Adipocyte (in vitro differentiated cells): ENCODE measurements at regions not wholly inside any gene's neighbourhood (a gene's known extent, or its start where the extent isn't known, plus 50 kb on each side); places are given as distances from the start of the nearest gene placed in this dataset.

Experiments used
- DNase-seq: peaks from one replicate; pipeline ENCODE4 v3.0.0-alpha.2; 2015; ENCODE audit warnings: low read depth
- H3K27me3 ChIP-seq: replicated peaks from 2 replicates; pipeline ENCODE4 v1.7.0; 2013; ENCODE audit warnings: mild to moderate bottlenecking, low read length, moderate library complexity; ENCODE audit not compliant: control insufficient read depth, insufficient read depth
- H3K36me3 ChIP-seq: 2 replicates; pipeline ENCODE4 v1.7.0; 2013; ENCODE audit warnings: low read length, mild to moderate bottlenecking, moderate library complexity; ENCODE audit not compliant: control insufficient read depth, insufficient read depth, severe bottlenecking
- H3K4me1 ChIP-seq: 2 replicates; pipeline ENCODE4 v1.7.0; 2013; ENCODE audit warnings: mild to moderate bottlenecking, low read length, moderate library complexity; ENCODE audit not compliant: control insufficient read depth, insufficient read depth
- H3K4me3 ChIP-seq: 2 replicates; pipeline ENCODE4 v1.7.0; 2013; ENCODE audit warnings: mild to moderate bottlenecking, low read length, moderate library complexity
- H3K9ac ChIP-seq: 2 replicates; pipeline ENCODE4 v1.7.0; 2013; ENCODE audit warnings: mild to moderate bottlenecking, low read length, moderate library complexity
- H3K9me3 ChIP-seq: 2 replicates; pipeline ENCODE4 v1.7.0; 2013; ENCODE audit warnings: mild to moderate bottlenecking, low read length, moderate library complexity; ENCODE audit not compliant: control insufficient read depth

- DNase-seq: no peak
- no peaks in the 10 kb centered on the region for H3K9me3 ChIP-seq
- no peak overlapping the region for H3K4me3 ChIP-seq
- no peaks in the 10 kb centered on the region for H3K27me3 ChIP-seq
- H3K9ac ChIP-seq: no peak overlapping the region
- H3K36me3 ChIP-seq: no peaks in the 10 kb centered on the region
- H3K4me1 ChIP-seq: no peaks in the 10 kb centered on the region
These were observed 360.5 kb downstream of the LIG4 start for GRCh38 chr13:107854880-107855279.

GRCh38 chr13:107852072-107852471 is 363.3 kb downstream of the LIG4 start:
- no peaks in the 10 kb centered on the region for H3K27me3 ChIP-seq
- no peak for DNase-seq

DNA sequence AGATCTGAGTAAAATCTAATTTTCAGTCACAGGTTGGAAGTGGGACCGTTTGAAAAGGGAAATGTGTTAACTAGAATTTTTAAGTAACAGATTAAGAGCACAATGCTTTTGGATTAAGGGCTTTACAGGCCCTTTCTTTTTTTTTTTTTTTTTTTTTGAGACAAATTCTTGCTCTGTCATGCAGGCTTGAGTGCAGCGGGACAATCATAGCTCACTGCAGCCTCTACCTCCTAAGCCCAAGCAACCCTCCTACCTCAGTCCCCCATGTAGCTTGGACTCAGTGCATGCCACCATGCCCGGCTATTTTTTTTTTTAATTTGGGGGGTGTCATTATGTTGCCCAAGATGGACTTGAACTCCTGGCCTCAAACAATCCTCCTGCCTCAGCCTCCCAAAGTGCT is 363.7 kb downstream of the LIG4 start:
- no peak for DNase-seq
- H3K9me3 ChIP-seq: no peaks in the 10 kb centered on the region
- no peaks in the 10 kb centered on the region for H3K36me3 ChIP-seq
- no peak overlapping the region for H3K9ac ChIP-seq
- H3K4me3 ChIP-seq: no peak overlapping the region
- no peaks in the 10 kb centered on the region for H3K27me3 ChIP-seq
- no peaks in the 10 kb centered on the region for H3K4me1 ChIP-seq

More at GRCh38 chr13:107852072-107852471, 363.3 kb downstream of the LIG4 start:
- Histone ChIP-seq H3K4me3 (no peak overlapping the region), H3K4me1 (no peaks in the 10 kb centered on the region), H3K9me3 (no peaks in the 10 kb centered on the region), H3K36me3 (no peaks in the 10 kb centered on the region), H3K9ac (no peak overlapping the region)

DNA sequence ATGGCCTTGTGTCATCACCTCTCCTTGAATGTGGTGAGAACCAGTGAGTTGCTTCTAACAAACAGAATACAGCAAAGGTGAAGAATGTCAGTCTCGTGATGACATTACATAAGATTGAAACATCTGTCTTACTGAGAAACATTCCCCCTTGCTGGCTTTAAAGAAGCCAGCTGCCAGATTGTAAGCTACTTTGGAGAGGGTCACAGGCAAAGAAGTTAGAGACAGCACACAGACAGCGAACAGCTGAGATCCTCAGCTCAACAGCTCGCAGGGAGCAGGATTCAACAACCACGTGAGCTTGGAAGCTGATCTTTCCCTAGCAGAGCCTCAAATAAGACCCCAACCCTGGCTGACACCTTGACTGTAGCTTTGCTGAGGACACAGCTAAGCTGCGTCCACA is 367.9 kb downstream of the LIG4 start:
- DNase-seq: no peak
- H3K9ac ChIP-seq: no peak overlapping the region
- no peaks in the 10 kb centered on the region for H3K36me3 ChIP-seq
- no peak overlapping the region for H3K4me3 ChIP-seq
- no peaks in the 10 kb centered on the region for H3K9me3 ChIP-seq
- H3K4me1 ChIP-seq: no peaks in the 10 kb centered on the region
- no peaks in the 10 kb centered on the region for H3K27me3 ChIP-seq

DNA sequence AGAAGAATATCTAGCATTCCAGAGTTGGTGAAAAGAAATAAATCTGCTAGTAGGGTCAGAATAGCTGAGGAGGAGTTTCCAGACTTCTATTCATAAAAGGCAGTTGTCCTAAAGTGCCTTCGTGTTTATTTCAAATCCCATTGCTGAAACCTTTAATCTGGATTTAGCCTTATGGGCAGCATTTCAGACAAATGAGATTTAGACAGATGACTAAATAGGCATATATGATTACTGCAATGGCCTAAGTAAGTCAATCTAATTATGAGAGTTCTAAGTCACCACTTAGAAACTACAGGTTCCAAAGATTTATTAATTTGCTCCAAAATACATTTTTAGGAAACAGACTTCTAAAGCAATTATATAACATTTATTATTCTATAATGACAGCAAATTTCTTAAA is 368.7 kb downstream of the LIG4 start:
- no peaks in the 10 kb centered on the region for H3K36me3 ChIP-seq
- H3K27me3 ChIP-seq: no peaks in the 10 kb centered on the region
- H3K9me3 ChIP-seq: no peaks in the 10 kb centered on the region
- H3K4me1 ChIP-seq: no peaks in the 10 kb centered on the region
- DNase-seq: no peak
- H3K4me3 ChIP-seq: no peak overlapping the region
- no peak overlapping the region for H3K9ac ChIP-seq

DNA sequence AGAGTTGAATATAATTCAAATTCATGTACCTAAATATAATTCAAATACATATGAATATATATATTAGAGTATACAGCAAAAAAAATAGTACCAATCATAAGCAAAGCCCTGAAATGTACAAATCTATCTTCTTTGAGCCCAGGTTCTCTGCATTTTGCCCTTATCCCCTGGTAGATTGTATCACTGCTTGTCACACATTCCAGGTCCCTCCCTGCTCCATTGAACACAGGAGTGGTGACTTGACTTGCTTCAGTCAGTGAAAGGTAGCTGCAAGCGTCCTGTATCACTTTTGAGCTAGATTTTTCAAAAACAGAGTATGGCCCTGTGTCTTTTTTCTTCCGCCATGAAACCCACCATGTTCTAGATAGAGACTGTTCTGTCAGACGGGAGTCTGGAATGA is 369.4 kb downstream of the LIG4 start:
- H3K9me3 ChIP-seq: no peaks in the 10 kb centered on the region
- H3K4me1 ChIP-seq: no peaks in the 10 kb centered on the region
- no peak overlapping the region for H3K9ac ChIP-seq
- H3K36me3 ChIP-seq: no peaks in the 10 kb centered on the region
- DNase-seq: no peak
- H3K27me3 ChIP-seq: no peaks in the 10 kb centered on the region
- H3K4me3 ChIP-seq: no peak overlapping the region

GRCh38 chr13:107843681-107844080 is 371.7 kb downstream of the LIG4 start:
- H3K4me3 ChIP-seq: no peak overlapping the region
- DNase-seq: no peak

GRCh38 chr13:107843281-107843680 is 372.1 kb downstream of the LIG4 start:
- Histone ChIP-seq H3K9me3 (no peaks in the 10 kb centered on the region), H3K36me3 (no peaks in the 10 kb centered on the region), H3K9ac (no peak overlapping the region), H3K4me3 (no peak overlapping the region), H3K27me3 (no peaks in the 10 kb centered on the region), H3K4me1 (no peaks in the 10 kb centered on the region)
- DNase-seq: no peak

More at GRCh38 chr13:107843681-107844080, 371.7 kb downstream of the LIG4 start:
- H3K27me3 ChIP-seq: no peaks in the 10 kb centered on the region
- no peaks in the 10 kb centered on the region for H3K4me1 ChIP-seq
- no peaks in the 10 kb centered on the region for H3K9me3 ChIP-seq
- no peaks in the 10 kb centered on the region for H3K36me3 ChIP-seq
- H3K9ac ChIP-seq: no peak overlapping the region

DNA sequence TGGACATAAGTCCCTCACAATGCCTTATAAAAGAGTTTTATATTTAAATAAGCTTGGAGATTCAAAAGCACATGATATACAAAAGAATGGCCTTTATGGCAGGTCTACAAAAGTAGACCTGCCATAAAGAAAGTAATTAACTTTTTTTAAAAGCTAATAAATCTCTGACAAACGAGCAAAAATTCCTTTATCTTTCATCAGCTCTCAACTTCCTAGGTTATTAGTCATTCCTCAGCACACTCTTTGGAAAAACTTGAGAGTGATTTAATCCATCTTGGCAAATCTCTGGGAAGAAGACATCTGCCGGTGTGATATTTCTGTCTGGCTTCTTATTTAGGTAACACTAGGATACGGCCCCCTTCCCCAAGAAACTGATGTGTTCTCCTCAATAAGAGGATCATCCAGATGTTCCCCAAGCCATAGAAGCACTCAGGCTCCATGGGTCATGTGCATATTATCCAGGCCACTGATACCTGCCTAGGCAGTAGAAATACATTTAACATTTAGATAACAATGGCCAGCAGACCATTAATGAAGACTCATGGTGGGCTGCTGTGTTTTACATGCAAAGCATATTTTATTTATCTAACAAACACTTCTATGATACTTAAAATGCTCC is 372.7 kb downstream of the LIG4 start:
- no peaks in the 10 kb centered on the region for H3K4me1 ChIP-seq
- DNase-seq: peak; percentile 68
- H3K9ac ChIP-seq: no peak overlapping the region
- no peak overlapping the region for H3K4me3 ChIP-seq
- no peaks in the 10 kb centered on the region for H3K36me3 ChIP-seq
- H3K27me3 ChIP-seq: no peaks in the 10 kb centered on the region
- no peaks in the 10 kb centered on the region for H3K9me3 ChIP-seq

- Histone ChIP-seq H3K4me1 (no peaks in the 10 kb centered on the region), H3K36me3 (no peaks in the 10 kb centered on the region), H3K27me3 (no peaks in the 10 kb centered on the region), H3K4me3 (no peak overlapping the region), H3K9me3 (no peaks in the 10 kb centered on the region), H3K9ac (no peak overlapping the region)
- DNase-seq: no peak
These were observed 376.7 kb downstream of the LIG4 start for GRCh38 chr13:107838588-107839161.

- H3K36me3 ChIP-seq: no peaks in the 10 kb centered on the region
- no peak overlapping the region for H3K9ac ChIP-seq
- H3K9me3 ChIP-seq: no peaks in the 10 kb centered on the region
- no peaks in the 10 kb centered on the region for H3K4me1 ChIP-seq
- no peaks in the 10 kb centered on the region for H3K27me3 ChIP-seq
- DNase-seq: no peak
- H3K4me3 ChIP-seq: no peak overlapping the region
These were observed 378.7 kb downstream of the LIG4 start for GRCh38 chr13:107836685-107837084.
